Caco-2 (cell line): ENCODE measurements at regions not wholly inside any gene's neighbourhood (a gene's known extent, or its start where the extent isn't known, plus 50 kb on each side); places are given as distances from the start of the nearest gene placed in this dataset.

Experiments
- BruUV-seq: library from RNA; stranded (reverse); fragments of 400-500 nt; replicated peaks from 2 replicates; lab custom pipeline; 2021; lab: Mats Ljungman, UMichigan
- CTCF ChIA-PET: fragments of 300-600 bp; sonication (Branson Sonifier 250); formaldehyde crosslinking; loops from one replicate; lab custom pipeline; 2022; ENCODE audit warnings: antibody characterized with exemption; lab: Charles Lee
- POLR2A ChIA-PET: fragments of 300-600 bp; sonication (Branson Sonifier 250); formaldehyde crosslinking; loops from one replicate; lab custom pipeline; 2022; ENCODE audit warnings: antibody characterized with exemption; lab: Charles Lee
- DNase-seq, 2 experiments: peaks; one replicate each; pipeline versions ENCODE4 v3.0.0 to v3.0.0-alpha.2; 2020 to 2022
- H3K27me3 ChIP-seq: replicated peaks from 2 replicates; pipeline ENCODE4 v1.6.0; 2011; ENCODE audit warnings: low read length; ENCODE audit not compliant: control insufficient read depth, insufficient read depth
- H3K36me3 ChIP-seq: 2 replicates; pipeline ENCODE4 v1.5.1; 2011; ENCODE audit warnings: low read length; ENCODE audit not compliant: control insufficient read depth, insufficient read depth
- H3K4me1 ChIP-seq: fragments of 250-450 bp; sonication (Bioruptor Pico); 2 replicates; pipeline ENCODE4 v1.5.1; 2020; ENCODE audit warnings: mild to moderate bottlenecking
- H3K4me3 ChIP-seq: 2 replicates; pipeline ENCODE4 v1.5.1; 2011; ENCODE audit warnings: low read depth, mild to moderate bottlenecking, control low read depth, low read length
- H3K9me3 ChIP-seq: fragments of 250-450 bp; sonication (Bioruptor Pico); 2 replicates; pipeline ENCODE4 v1.5.1; 2020; ENCODE audit warnings: mild to moderate bottlenecking, moderate library complexity
- H3K27ac Mint-ChIP-seq: one replicate; pipeline ENCODE4 v1.8.0; 2022; ENCODE audit warnings: mixed read lengths; ENCODE audit not compliant: unreplicated experiment
- H3K27me3 Mint-ChIP-seq: one replicate; pipeline ENCODE4 v1.8.0; 2022; ENCODE audit warnings: mixed read lengths; ENCODE audit not compliant: insufficient read depth, unreplicated experiment
- H3K36me3 Mint-ChIP-seq: one replicate; pipeline ENCODE4 v1.8.0; 2022; ENCODE audit warnings: mild to moderate bottlenecking, mixed read lengths; ENCODE audit not compliant: insufficient read depth, unreplicated experiment
- H3K4me1 Mint-ChIP-seq: one replicate; pipeline ENCODE4 v1.8.0; 2022; ENCODE audit warnings: low read depth, mixed read lengths; ENCODE audit not compliant: unreplicated experiment
- H3K4me3 Mint-ChIP-seq: one replicate; pipeline ENCODE4 v1.8.0; 2022; ENCODE audit warnings: mild to moderate bottlenecking, moderate library complexity, mixed read lengths; ENCODE audit not compliant: unreplicated experiment
- H3K9me3 Mint-ChIP-seq: one replicate; pipeline ENCODE4 v1.8.0; 2022; ENCODE audit warnings: mixed read lengths; ENCODE audit not compliant: unreplicated experiment
- CTCF ChIP-seq, 2 experiments: fragments of 200-600 bp in 1 of 2; IDR thresholded peaks; 1 replicate in 1 of 2; 2 replicates in 1 of 2; pipeline versions ENCODE4 v1.5.1 to v1.8.0; 2011 to 2022; ENCODE audit warnings: antibody characterized with exemption in 1 of 2, control low read depth in 1 of 2, inconsistent platforms in 1 of 2, low read depth in 1 of 2, low read length in 1 of 2, mild to moderate bottlenecking in 1 of 2, moderate library complexity in 1 of 2; ENCODE audit not compliant: insufficient read depth in 1 of 2, severe bottlenecking in 1 of 2, unreplicated experiment in 1 of 2
- intact Hi-C: fragments of 100-400 bp; cut with micrococcal nuclease; formaldehyde crosslinking; loops from one replicate; pipeline ENCODE4 v1.10.0; 2022; ENCODE audit not compliant: unreplicated experiment

DNA sequence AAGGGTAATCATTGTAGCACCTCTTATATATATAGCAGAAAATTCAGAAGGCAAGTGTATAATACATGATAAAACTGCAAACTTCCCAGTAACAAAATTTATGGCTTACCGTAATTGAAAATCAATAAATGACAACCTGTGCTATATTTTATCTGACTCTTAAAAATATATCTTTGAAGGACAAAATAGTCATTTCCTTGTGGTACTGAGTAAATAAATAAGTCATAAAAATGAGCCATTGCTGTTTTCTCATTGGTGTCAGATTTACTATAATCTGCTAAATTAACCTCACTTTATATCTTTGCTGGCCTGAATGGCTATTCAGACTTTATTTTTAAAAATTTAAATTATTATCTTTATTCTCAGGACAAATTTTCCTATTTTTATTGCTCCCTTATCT is 1319.1 kb upstream of the SPRY2 start:
- Histone ChIP-seq H3K4me3 (no peak overlapping the region), H3K27me3 (no peaks in the 10 kb centered on the region), H3K4me1 (no peaks in the 10 kb centered on the region), H3K9me3 (no peaks in the 10 kb centered on the region), H3K36me3 (no peaks in the 10 kb centered on the region)
- Mint-ChIP-seq H3K9me3 (no peaks in the 10 kb centered on the region), H3K27ac (no peak overlapping the region), H3K4me1 (no peaks in the 10 kb centered on the region), H3K36me3 (no peaks in the 10 kb centered on the region), H3K27me3 (peaks cover 2% of the 10 kb centered on the region), H3K4me3 (no peak overlapping the region)
- TF ChIP-seq CTCF (IDR thresholded peaks at IDR 0.05; ENCODE audit: insufficient read depth in 1 of 2, low read depth in 1 of 2, low read length in 1 of 2, severe bottlenecking in 1 of 2, unreplicated experiment in 1 of 2) = no peak
- ChIA-PET CTCF (no interaction called here), POLR2A (no interaction called here)
- intact Hi-C loops = no loop called here
- DNase-seq = no peak
- BruUV-seq = no TSS peak

DNA sequence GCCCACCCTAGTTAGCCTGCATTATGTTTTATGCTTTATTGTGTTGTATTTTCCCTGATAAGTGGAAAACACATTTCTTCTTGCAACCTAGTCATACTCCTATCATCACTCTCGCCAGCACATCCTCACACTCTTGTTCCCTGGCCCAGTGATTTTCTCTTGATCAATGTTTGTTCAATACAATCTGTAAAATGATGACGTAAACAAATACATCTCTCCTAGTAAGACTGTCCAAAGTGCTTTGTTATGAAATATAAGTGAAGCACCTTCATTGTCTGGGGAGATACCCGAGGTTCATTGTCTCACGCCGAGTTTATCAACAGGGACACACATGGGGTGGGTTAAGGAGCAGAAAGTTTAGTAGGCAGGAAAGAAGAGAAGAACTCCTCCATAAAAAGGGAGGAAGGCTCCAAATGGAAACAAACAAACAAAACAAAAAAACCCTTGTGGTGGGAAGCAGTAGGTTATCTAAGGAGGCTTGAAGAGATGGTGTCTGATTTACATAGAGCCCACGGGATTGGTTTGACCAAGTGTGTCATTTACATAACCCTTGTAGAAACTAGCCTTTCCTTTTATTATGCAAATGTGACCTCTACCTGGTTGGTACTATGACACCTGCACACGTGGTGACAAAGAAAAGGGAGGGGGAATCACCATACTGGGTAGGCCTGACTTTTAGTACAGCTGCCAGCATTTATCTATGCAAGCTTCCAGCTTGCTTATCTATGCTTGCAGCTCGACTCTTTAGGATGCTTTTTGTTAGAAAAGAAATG is 1317.9 kb upstream of the SPRY2 start:
- Histone ChIP-seq H3K4me3 (no peak overlapping the region), H3K9me3 (no peaks in the 10 kb centered on the region), H3K27me3 (no peaks in the 10 kb centered on the region), H3K4me1 (no peaks in the 10 kb centered on the region), H3K36me3 (no peaks in the 10 kb centered on the region)
- no peak overlapping the region for H3K27ac Mint-ChIP-seq
- TF ChIP-seq CTCF (IDR thresholded peaks at IDR 0.05; ENCODE audit: insufficient read depth in 1 of 2, low read depth in 1 of 2, low read length in 1 of 2, severe bottlenecking in 1 of 2, unreplicated experiment in 1 of 2) = no peak
- DNase-seq = no peak
- no peaks in the 10 kb centered on the region for H3K4me1 Mint-ChIP-seq
- POLR2A ChIA-PET = no interaction called here
- no peak overlapping the region for H3K4me3 Mint-ChIP-seq
- H3K9me3 Mint-ChIP-seq = no peaks in the 10 kb centered on the region
- H3K36me3 Mint-ChIP-seq = no peaks in the 10 kb centered on the region
- BruUV-seq = no TSS peak
- intact Hi-C loops = no loop called here
- H3K27me3 Mint-ChIP-seq = peaks cover 2% of the 10 kb centered on the region
- CTCF ChIA-PET = no interaction called here

GRCh38 chr13:81639984-81640582 is 1299.2 kb upstream of the SPRY2 start:
- intact Hi-C loops = loop anchor here (1.0 to 5.0 kb wide), 3 partner anchors 232 to 468 kb away; no protein-coding TSS in a partner anchor
- Histone ChIP-seq H3K36me3 (no peaks in the 10 kb centered on the region), H3K4me1 (no peaks in the 10 kb centered on the region), H3K9me3 (no peaks in the 10 kb centered on the region), H3K4me3 (no peak overlapping the region), H3K27me3 (no peaks in the 10 kb centered on the region)
- ChIA-PET CTCF (interaction anchor here (0.6 to 1.5 kb wide), 3 partner anchors 233 to 347 kb away, joined by 3 to 8 read pairs (median 3); no protein-coding TSS in a partner anchor), POLR2A (no interaction called here)
- Mint-ChIP-seq H3K9me3 (no peaks in the 10 kb centered on the region), H3K4me3 (no peak overlapping the region), H3K36me3 (no peaks in the 10 kb centered on the region), H3K27ac (no peak overlapping the region), H3K4me1 (no peaks in the 10 kb centered on the region), H3K27me3 (no peaks in the 10 kb centered on the region)
- no TSS peak for BruUV-seq
- TF ChIP-seq CTCF (IDR thresholded peaks at IDR 0.05; ENCODE audit: insufficient read depth in 1 of 2, low read depth in 1 of 2, low read length in 1 of 2, severe bottlenecking in 1 of 2, unreplicated experiment in 1 of 2) = peak; percentile 71 to 73
- peak; percentile 38 to 64 for DNase-seq
